Transverse colon (tissue), 4 donors: ENCODE measurements at regions not wholly inside any gene's neighbourhood (a gene's known extent, or its start where the extent isn't known, plus 50 kb on each side); places are given as distances from the start of the nearest gene placed in this dataset.

Experiments used
- DNase-seq: peaks from one replicate; pipeline ENCODE4 v3.0.0-alpha.2; 2019
- H3K27ac ChIP-seq, 4 donors: fragments of 200-600 bp; sonication (generic); 2 replicates each; pipeline ENCODE4 v1.5.1; 2016 to 2018; ENCODE audit warnings: inconsistent platforms in 4 of 4
- H3K27me3 ChIP-seq: fragments of 200-600 bp; sonication (generic); 2 replicates; pipeline ENCODE4 v1.5.1; 2017; ENCODE audit warnings: inconsistent platforms
- H3K36me3 ChIP-seq, 4 donors: fragments of 200-600 bp; sonication (generic); 2 replicates each; pipeline ENCODE4 v1.5.1; 2017 to 2019; ENCODE audit warnings: inconsistent platforms in 4 of 4
- H3K4me1 ChIP-seq, 4 donors: fragments of 200-600 bp; sonication (generic); 2 replicates each; pipeline ENCODE4 v1.5.1; 2017 to 2020; ENCODE audit warnings: inconsistent platforms in 4 of 4
- H3K4me3 ChIP-seq, 4 donors: fragments of 200-600 bp; sonication (generic); 1 replicate in 1 of 4; 2 replicates in 3 of 4; pipeline versions ENCODE4 v1.5.1 to v1.6.1; 2017 to 2019; ENCODE audit warnings: inconsistent platforms in 4 of 4
- H3K9me3 ChIP-seq, 2 donors: fragments of 200-600 bp; sonication (generic); 2 replicates each; pipeline ENCODE4 v1.5.1; 2017 to 2019; ENCODE audit warnings: inconsistent platforms in 2 of 2
- EP300 ChIP-seq: sonication (generic); formaldehyde crosslinking; IDR thresholded peaks from one replicate; pipeline ENCODE4 v1.6.1; 2017; ENCODE audit warnings: antibody characterized with exemption, low read depth
- POLR2A ChIP-seq: fragments of 450-650 bp; IDR thresholded peaks from one replicate; pipeline ENCODE4 v1.6.1; 2016; ENCODE audit warnings: antibody characterized with exemption, mild to moderate bottlenecking, moderate library complexity
- POLR2AphosphoS5 ChIP-seq, 3 donors: sonication (generic); formaldehyde crosslinking; IDR thresholded peaks; one replicate each; pipeline ENCODE4 v1.6.1; 2016; ENCODE audit warnings: antibody characterized with exemption in 3 of 3
- WGBS, 2 donors: methylation state at CpG; one replicate each; pipeline ENCODE4 v1.1.5; 2018; ENCODE audit warnings: low coverage in 1 of 2; 5-methylcytosine and 5-hydroxymethylcytosine counted together
- in situ Hi-C, 4 donors: fragments of 200-750 bp; cut with MboI; loops; one replicate each; pipeline versions ENCODE4 v1.15.0 to v1.15.1; 2017; ENCODE audit warnings: low sequenced_read_pairs in 3 of 4, low pct_ligation_motif_present in 1 of 4, low pct_unique_long_range_greater_than_20kb in 1 of 4
- intact Hi-C: fragments of 100-400 bp; cut with DNase I; formaldehyde crosslinking; loops from one replicate; pipeline ENCODE4 v1.15.1; 2023; ENCODE audit warnings: low total_unique reads
- TF ChIP-seq, protein P1 (sequence below), 5 experiments: fragments of 200-600 bp in 3 of 5; fragments of 450-650 bp in 2 of 5; sonication (generic) in 3 of 5; IDR thresholded peaks; 1 replicate in 2 of 5; 2 replicates in 3 of 5; pipeline ENCODE4 v1.5.1; 2016 to 2017; ENCODE audit warnings: antibody characterized with exemption in 5 of 5, inconsistent platforms in 3 of 5, mild to moderate bottlenecking in 2 of 5, moderate library complexity in 1 of 5

GRCh38 chr3:168624892-168625448, 529.2 kb upstream of the GOLIM4 start:
- Histone ChIP-seq H3K27me3 (no peaks in the 10 kb centered on the region), H3K36me3 (no peaks in the 10 kb centered on the region), H3K9me3 (no peaks in the 10 kb centered on the region), H3K4me1 (no peaks in the 10 kb centered on the region), H3K27ac (no peak overlapping the region), H3K4me3 (no peak overlapping the region)
- WGBS, 2 donors: 80 to 89% methylated on average over 1 of the region's 1 CpG
- in situ Hi-C loops: no loop called here
- DNase-seq: no peak
- intact Hi-C loops: no loop called here
- TF ChIP-seq POLR2AphosphoS5 (IDR thresholded peaks at IDR 0.05) (no peak), POLR2A (no peak), EP300 (no peak)
- TF ChIP-seq, protein P1, sequence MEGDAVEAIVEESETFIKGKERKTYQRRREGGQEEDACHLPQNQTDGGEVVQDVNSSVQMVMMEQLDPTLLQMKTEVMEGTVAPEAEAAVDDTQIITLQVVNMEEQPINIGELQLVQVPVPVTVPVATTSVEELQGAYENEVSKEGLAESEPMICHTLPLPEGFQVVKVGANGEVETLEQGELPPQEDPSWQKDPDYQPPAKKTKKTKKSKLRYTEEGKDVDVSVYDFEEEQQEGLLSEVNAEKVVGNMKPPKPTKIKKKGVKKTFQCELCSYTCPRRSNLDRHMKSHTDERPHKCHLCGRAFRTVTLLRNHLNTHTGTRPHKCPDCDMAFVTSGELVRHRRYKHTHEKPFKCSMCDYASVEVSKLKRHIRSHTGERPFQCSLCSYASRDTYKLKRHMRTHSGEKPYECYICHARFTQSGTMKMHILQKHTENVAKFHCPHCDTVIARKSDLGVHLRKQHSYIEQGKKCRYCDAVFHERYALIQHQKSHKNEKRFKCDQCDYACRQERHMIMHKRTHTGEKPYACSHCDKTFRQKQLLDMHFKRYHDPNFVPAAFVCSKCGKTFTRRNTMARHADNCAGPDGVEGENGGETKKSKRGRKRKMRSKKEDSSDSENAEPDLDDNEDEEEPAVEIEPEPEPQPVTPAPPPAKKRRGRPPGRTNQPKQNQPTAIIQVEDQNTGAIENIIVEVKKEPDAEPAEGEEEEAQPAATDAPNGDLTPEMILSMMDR (IDR thresholded peaks at IDR 0.05): no peak

- Histone ChIP-seq H3K4me3 (no peak overlapping the region), H3K4me1 (no peaks in the 10 kb centered on the region), H3K27me3 (no peaks in the 10 kb centered on the region), H3K36me3 (no peaks in the 10 kb centered on the region), H3K9me3 (no peaks in the 10 kb centered on the region), H3K27ac (no peak overlapping the region)
- in situ Hi-C loops (no loop called here), intact Hi-C loops (no loop called here)
- DNase-seq: no peak
- no peak for TF ChIP-seq POLR2AphosphoS5 (IDR thresholded peaks at IDR 0.05)
- TF ChIP-seq, protein P1 (IDR thresholded peaks at IDR 0.05): no peak
- TF ChIP-seq POLR2A: no peak
- no peak for TF ChIP-seq EP300
Observed at GRCh38 chr3:168624195-168624594, 528.5 kb upstream of the GOLIM4 start.

DNA sequence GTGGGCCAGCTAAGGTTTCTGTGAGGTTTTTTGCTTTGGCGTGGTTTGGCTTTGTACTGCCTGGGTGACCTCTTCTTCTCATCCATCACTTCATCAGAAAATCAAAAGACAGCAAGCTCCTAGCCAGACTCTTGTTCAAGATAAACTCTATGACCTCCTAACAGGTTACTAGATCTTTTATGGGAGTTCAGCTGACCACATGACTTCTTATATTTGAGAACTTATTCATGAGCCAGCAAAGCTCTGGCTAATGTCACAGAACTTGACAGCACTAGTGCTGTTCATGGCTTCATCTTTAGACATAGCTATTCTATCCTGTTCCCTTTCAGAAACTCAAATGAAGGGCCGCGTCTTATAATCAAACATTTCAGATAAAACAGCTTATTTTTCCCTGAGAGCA, 527.1 kb upstream of the GOLIM4 start:
- DNase-seq: no peak
- intact Hi-C loops: no loop called here
- Histone ChIP-seq H3K36me3 (no peaks in the 10 kb centered on the region), H3K27ac (no peak overlapping the region), H3K27me3 (no peaks in the 10 kb centered on the region), H3K9me3 (no peaks in the 10 kb centered on the region), H3K4me1 (no peaks in the 10 kb centered on the region), H3K4me3 (no peak overlapping the region)
- WGBS, 2 donors: 77 to 85% methylated on average over 3 of the region's 3 CpGs
- in situ Hi-C loops: no loop called here
- TF ChIP-seq, protein P1 (IDR thresholded peaks at IDR 0.05): no peak
- TF ChIP-seq POLR2A: no peak
- no peak for TF ChIP-seq POLR2AphosphoS5 (IDR thresholded peaks at IDR 0.05)
- no peak for TF ChIP-seq EP300

DNA sequence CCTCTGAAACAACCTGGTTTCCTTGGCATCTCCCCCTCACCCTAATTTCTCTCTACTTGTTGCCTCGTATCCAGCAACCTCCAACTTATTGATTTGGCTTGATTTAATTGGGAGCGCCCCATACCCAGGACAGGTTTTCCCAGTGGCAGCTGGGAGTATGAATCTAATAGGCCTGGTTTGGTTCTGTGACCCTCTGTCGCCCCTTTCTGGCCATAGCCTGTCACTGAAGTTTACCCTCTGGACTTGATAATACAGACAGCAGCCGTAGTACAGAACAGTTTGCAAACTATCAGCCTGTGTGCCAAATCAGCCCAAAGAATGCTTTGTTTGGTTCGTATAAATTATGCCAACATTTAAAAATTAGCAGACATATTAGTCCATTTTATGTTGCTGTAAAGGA, 525.1 kb upstream of the GOLIM4 start:
- H3K27me3 ChIP-seq: no peaks in the 10 kb centered on the region
- H3K36me3 ChIP-seq: no peaks in the 10 kb centered on the region
- no peak for TF ChIP-seq EP300
- TF ChIP-seq, protein P1 (IDR thresholded peaks at IDR 0.05): peak in 3 of 5 experiments; percentile 12 to 23 (median 13)
- H3K4me1 ChIP-seq: no peaks in the 10 kb centered on the region
- no peak overlapping the region for H3K27ac ChIP-seq
- intact Hi-C loops (no loop called here), in situ Hi-C loops (no loop called here)
- peak; percentile 9 for DNase-seq
- no peak overlapping the region for H3K4me3 ChIP-seq
- WGBS, 2 donors: 35 to 62% methylated on average over 3 to 5 of the region's 5 CpGs
- no peaks in the 10 kb centered on the region for H3K9me3 ChIP-seq
